K562 (cell line): ENCODE measurements at regions not wholly inside any gene's neighbourhood (a gene's known extent, or its start where the extent isn't known, plus 50 kb on each side); places are given as distances from the start of the nearest gene placed in this dataset.

Experiments
- ARID2 ChIP-seq: fragments of 450-650 bp; IDR thresholded peaks from 2 replicates; pipeline ENCODE4 v1.6.1; 2017; ENCODE audit warnings: antibody characterized with exemption, mild to moderate bottlenecking
- BDP1 ChIP-seq: IDR thresholded peaks from 3 replicates; pipeline ENCODE4 v1.6.1; 2011; ENCODE audit not compliant: insufficient read length, insufficient read depth
- CBFA2T3 ChIP-seq: fragments of 450-650 bp; IDR thresholded peaks from 2 replicates; pipeline ENCODE4 v1.6.1; 2017
- HINFP ChIP-seq: fragments of 450-650 bp; conservative IDR thresholded peaks from 2 replicates; pipeline ENCODE4 v1.6.1; 2016; ENCODE audit warnings: missing genetic modification characterization, low read depth, mild to moderate bottlenecking, control low read depth, missing compliant biosample characterization
- HMBOX1 ChIP-seq: sonication (generic); IDR thresholded peaks from 2 replicates; pipeline ENCODE4 v1.6.1; 2016
- KLF16 ChIP-seq: IDR thresholded peaks from 2 replicates; pipeline ENCODE4 v1.6.1; 2016; ENCODE audit warnings: antibody characterized with exemption
- NBN ChIP-seq: fragments of 450-650 bp; IDR thresholded peaks from 2 replicates; pipeline ENCODE4 v1.6.1; 2016; ENCODE audit warnings: low read depth, mild to moderate bottlenecking
- POLR2B ChIP-seq: fragments of 450-650 bp; IDR thresholded peaks from 2 replicates; pipeline ENCODE4 v1.6.1; 2018; ENCODE audit warnings: low read depth; ENCODE audit not compliant: partially characterized antibody
- SMAD3 ChIP-seq: fragments of 450-650 bp; formaldehyde crosslinking; conservative IDR thresholded peaks from 2 replicates; pipeline ENCODE4 v1.4.0; 2020; ENCODE audit warnings: mild to moderate bottlenecking
- SRSF9 ChIP-seq: fragments of 200-400 bp; formaldehyde crosslinking; IDR thresholded peaks from 2 replicates; pipeline ENCODE4 v1.6.1; 2017; ENCODE audit warnings: low read depth, low read length, borderline replicate concordance
- ZBTB40 ChIP-seq, 2 experiments: fragments of 450-650 bp in 1 of 2; sonication (generic) in 1 of 2; formaldehyde crosslinking in 1 of 2; IDR thresholded peaks; 2 replicates each; pipeline versions ENCODE4 v1.7.1 to v1.9.0; 2016 to 2022; ENCODE audit warnings: inconsistent platforms in 1 of 2, mild to moderate bottlenecking in 1 of 2, missing genetic modification reagents in 1 of 2
- ZNF589 ChIP-seq: fragments of 200-800 bp; sonication (Bioruptor generic); IDR thresholded peaks from 2 replicates; pipeline ENCODE4 v1.6.1; 2016; ENCODE audit warnings: low read depth, missing genetic modification characterization, missing compliant biosample characterization
- TF ChIP-seq, protein P1 (sequence below), 2 experiments: fragments of 250-450 bp in 1 of 2; fragments of 450-650 bp in 1 of 2; sonication (Bioruptor Pico) in 1 of 2; IDR thresholded peaks; 2 replicates each; pipeline versions ENCODE4 v1.6.1 to v1.8.0; 2016 to 2021; ENCODE audit warnings: mild to moderate bottlenecking in 2 of 2, moderate library complexity in 2 of 2, missing compliant biosample characterization in 1 of 2, missing genetic modification characterization in 1 of 2
- TF ChIP-seq, protein P2 (sequence below): fragments of 450-650 bp; formaldehyde crosslinking; IDR thresholded peaks from 2 replicates; pipeline ENCODE4 v1.4.0; 2020; ENCODE audit warnings: mild to moderate bottlenecking, moderate library complexity

GRCh38 chr1:79614762-79615161, 608.2 kb upstream of the ADGRL4 start (continued):
- no peak for TF ChIP-seq POLR2B
- no peak for TF ChIP-seq HINFP (tag)
- no peak for TF ChIP-seq CBFA2T3
- TF ChIP-seq HMBOX1 = no peak
- no peak for TF ChIP-seq KLF16
- TF ChIP-seq, protein P1, sequence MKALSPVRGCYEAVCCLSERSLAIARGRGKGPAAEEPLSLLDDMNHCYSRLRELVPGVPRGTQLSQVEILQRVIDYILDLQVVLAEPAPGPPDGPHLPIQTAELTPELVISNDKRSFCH (CRISPR knock-in tag; IDR thresholded peaks at IDR 0.05) = no peak
- TF ChIP-seq, protein P1 (tag; IDR thresholded peaks at IDR 0.05) = no peak
- TF ChIP-seq SRSF9 = no peak
- TF ChIP-seq SMAD3 (CRISPR knock-in tag) = no peak
- TF ChIP-seq ZBTB40 (IDR thresholded peaks at IDR 0.05) = no peak
- TF ChIP-seq ZBTB40 (CRISPR knock-in tag; IDR thresholded peaks at IDR 0.05) = no peak
- no peak for TF ChIP-seq ZNF589 (CRISPR knock-in tag)
- TF ChIP-seq ARID2 = no peak
- TF ChIP-seq, protein P2, sequence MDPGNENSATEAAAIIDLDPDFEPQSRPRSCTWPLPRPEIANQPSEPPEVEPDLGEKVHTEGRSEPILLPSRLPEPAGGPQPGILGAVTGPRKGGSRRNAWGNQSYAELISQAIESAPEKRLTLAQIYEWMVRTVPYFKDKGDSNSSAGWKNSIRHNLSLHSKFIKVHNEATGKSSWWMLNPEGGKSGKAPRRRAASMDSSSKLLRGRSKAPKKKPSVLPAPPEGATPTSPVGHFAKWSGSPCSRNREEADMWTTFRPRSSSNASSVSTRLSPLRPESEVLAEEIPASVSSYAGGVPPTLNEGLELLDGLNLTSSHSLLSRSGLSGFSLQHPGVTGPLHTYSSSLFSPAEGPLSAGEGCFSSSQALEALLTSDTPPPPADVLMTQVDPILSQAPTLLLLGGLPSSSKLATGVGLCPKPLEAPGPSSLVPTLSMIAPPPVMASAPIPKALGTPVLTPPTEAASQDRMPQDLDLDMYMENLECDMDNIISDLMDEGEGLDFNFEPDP (CRISPR knock-in tag) = no peak
- TF ChIP-seq BDP1 = no peak
- TF ChIP-seq NBN = no peak
